G401 (cell line): ENCODE measurements at regions not wholly inside any gene's neighbourhood (a gene's known extent, or its start where the extent isn't known, plus 50 kb on each side); places are given as distances from the start of the nearest gene placed in this dataset.
A peak's percentile ranks its signal among the peaks of the same experiment; 100 is the strongest.
"Not testable (repeated sequence)": the region's sequence is repeated elsewhere in the genome, so short reads cannot be mapped to it uniquely, and the experiment has no call there.

Experiments used
- DNase-seq: peaks from one replicate; pipeline ENCODE4 v3.0.0-alpha.2; 2015; ENCODE audit warnings: low spot score
- in situ Hi-C: cut with HindIII; loops from 2 replicates; pipeline ENCODE4 v1.10.0; 2016; ENCODE audit warnings: low sequenced_read_pairs, mixed read lengths

GRCh38 chr12:113546916-113547863 is 75.5 kb upstream of the LHX5 start:
- no peak for DNase-seq
- in situ Hi-C loops: no loop called here

- no peak for DNase-seq
- in situ Hi-C loops: no loop called here
Observed at GRCh38 chr12:113537751-113538087, 66.0 kb upstream of the LHX5 start.

- in situ Hi-C loops: no loop called here
- no peak for DNase-seq
Observed at GRCh38 chr12:113537046-113537750, 65.5 kb upstream of the LHX5 start.

- in situ Hi-C loops: no loop called here
- DNase-seq: no peak
Observed at GRCh38 chr12:113535100-113535499, 63.4 kb upstream of the LHX5 start.

- DNase-seq: no peak
- in situ Hi-C loops: no loop called here
Observed at GRCh38 chr12:113534555-113534954, 62.9 kb upstream of the LHX5 start.

GRCh38 chr12:113533842-113534375 is 62.2 kb upstream of the LHX5 start:
- in situ Hi-C loops: no loop called here
- no peak for DNase-seq

DNA sequence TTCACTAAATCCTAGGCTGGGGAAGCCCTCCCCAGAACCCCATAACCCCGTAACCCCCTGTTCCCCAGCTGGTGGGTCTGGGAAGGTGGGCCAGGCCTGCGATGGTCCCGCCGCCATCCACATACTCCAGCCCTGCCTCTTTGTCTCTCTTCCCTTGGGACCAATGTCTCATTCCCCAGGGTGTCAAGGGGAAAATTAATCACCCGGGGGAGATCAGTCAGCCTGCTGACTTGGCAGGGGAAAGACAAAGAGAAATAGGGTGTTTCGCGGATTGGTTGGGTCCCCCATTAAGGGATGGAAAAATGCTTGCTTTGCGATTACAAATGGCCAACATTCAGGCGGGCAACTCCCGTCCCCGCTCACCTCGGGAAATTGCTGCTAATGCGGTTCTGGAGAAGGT is 60.6 kb upstream of the LHX5 start:
- no peak for DNase-seq
- in situ Hi-C loops: no loop called here

DNA sequence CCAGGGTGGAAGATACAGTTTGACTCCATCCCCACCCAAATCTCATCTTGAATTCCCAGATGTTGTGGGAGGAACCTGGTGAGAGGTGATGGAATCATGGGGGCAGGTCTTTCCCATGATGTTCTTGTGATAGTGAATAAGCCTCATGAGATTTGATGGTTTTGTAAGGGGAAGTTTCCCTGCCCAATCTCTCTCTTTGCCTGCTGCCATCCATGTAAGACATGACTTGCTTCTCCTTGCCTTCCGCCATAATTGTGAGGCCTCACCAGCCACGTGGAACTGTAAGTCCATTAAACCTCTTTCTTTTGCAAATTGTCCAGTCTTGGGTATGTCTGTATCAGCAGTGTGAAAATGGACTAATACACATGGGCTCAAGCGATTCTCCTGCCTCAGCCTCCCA is 59.4 kb upstream of the LHX5 start:
- DNase-seq, in situ Hi-C loops: not testable (repeated sequence)

GRCh38 chr12:113528606-113529293 is 57.1 kb upstream of the LHX5 start:
- in situ Hi-C loops: no loop called here

DNA sequence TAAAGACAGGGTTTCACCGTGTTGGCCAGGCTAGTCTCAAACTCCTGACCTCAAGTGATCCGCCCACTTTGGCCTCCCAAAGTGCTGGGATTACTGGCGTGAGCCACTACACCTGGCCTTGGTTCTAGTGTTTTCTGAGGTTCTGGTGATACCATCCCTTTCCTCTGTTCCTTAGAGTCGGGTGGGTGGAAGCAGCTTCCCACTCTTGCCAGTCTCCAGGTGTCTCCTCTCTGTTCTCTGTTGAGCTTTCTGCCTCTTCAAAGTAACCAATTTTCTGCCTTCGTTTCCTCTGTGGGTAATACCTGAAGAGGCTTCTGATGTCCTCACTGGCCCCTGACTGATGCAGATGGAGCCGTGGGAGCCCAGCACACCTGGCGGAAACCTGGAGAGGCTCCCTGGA is 53.4 kb upstream of the LHX5 start:
- DNase-seq: no peak
- in situ Hi-C loops: no loop called here

More at GRCh38 chr12:113528606-113529293, 57.1 kb upstream of the LHX5 start:
- DNase-seq: peak; percentile 8

DNA sequence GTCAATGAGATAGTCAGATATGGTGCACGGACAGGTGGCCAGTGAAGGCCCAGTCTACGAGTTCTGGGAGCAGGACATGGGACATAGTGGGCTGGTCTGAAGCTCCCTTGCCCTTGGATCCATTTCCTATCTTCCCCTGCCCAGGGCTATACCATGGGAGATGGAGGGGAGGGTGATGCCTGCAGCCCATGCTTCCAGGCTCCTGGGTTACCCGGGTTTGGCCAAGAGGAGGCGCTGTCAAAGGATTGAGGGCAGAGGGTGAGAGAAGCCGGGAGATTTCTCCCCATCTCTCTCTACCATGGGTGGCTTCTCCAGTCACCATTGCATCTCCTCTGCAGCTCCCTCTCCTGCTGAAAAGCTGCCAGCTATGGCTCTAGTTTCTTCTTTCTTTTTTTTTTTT is 52.8 kb upstream of the LHX5 start:
- no peak for DNase-seq
- in situ Hi-C loops: no loop called here

DNA sequence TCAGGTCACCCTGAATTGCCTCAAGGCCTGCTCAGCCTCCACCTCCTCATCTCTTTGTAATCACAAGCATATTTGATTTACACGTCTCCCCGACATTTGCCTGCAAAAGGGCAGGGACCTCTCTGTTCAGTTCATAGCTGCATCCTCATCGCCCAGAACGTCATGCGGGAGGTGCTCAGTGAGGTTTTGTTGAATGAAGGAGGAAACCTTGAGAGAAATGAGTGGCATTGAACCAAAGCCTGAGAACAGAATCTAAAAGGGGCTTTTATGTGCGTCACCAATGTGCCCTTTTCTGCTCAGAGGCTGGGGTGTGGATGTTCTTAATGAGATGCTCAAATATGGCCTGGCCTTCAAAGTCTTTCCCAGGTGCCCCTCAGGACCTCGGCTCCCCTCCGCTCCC is 50.0 kb upstream of the LHX5 start:
- in situ Hi-C loops: no loop called here
- DNase-seq: no peak
